HepG2 (cell line): ENCODE measurements at regions not wholly inside any gene's neighbourhood (a gene's known extent, or its start where the extent isn't known, plus 50 kb on each side); places are given as distances from the start of the nearest gene placed in this dataset.

Source experiments
- ATAC-seq: fragments of 200-7000 bp; cut with Tn5 transposase; 3 replicates; pipeline ENCODE4 v1.9.1; 2020; ENCODE audit warnings: mild to moderate bottlenecking, moderate library complexity
- BruUV-seq: library from RNA; stranded (reverse); fragments of 400-500 nt; replicated peaks from 2 replicates; lab custom pipeline; 2021; lab: Mats Ljungman, UMichigan
- CTCF ChIA-PET: fragments of 300-600 bp; formaldehyde crosslinking; extraction: SDS; loops from one replicate; lab custom pipeline; 2021; ENCODE audit warnings: low total read pairs, inconsistent platforms, low intra/inter-chr PET ratio; lab: Yijun Ruan, JAX
- POLR2A ChIA-PET: fragments of 350-600 bp; sonication (Branson Sonifier 250); formaldehyde crosslinking; loops from one replicate; lab custom pipeline; 2020; ENCODE audit warnings: antibody characterized with exemption, inconsistent platforms; lab: Yijun Ruan, JAX
- DNase-seq: peaks from one replicate; pipeline ENCODE4 v3.0.0-alpha.2; 2015; ENCODE audit warnings: low spot score
- FAIRE-seq: peaks from 3 replicates; lab custom pipeline; 2011; peaks lifted over from hg19 to GRCh38; lab: Jason Lieb, UNC
- H2AFZ ChIP-seq: one replicate; pipeline ENCODE4 v1.6.1; 2011; ENCODE audit warnings: low read length, inconsistent platforms
- H3K27ac ChIP-seq: fragments of 300-600 bp; 3 replicates; pipeline ENCODE4 v1.8.0; 2011; ENCODE audit warnings: mixed run types, mild to moderate bottlenecking, mixed read lengths, low read length, inconsistent platforms; ENCODE audit not compliant: insufficient read depth; ENCODE audit errors: extremely low read length
- H3K27me3 ChIP-seq, 2 experiments: fragments of 200-600 bp in 1 of 2; 2 replicates in 1 of 2; 3 replicates in 1 of 2; pipeline versions ENCODE4 v1.6.0 to v1.8.0; 2011; ENCODE audit warnings: low read length in 2 of 2, mild to moderate bottlenecking in 2 of 2, moderate library complexity in 2 of 2, inconsistent platforms in 1 of 2; ENCODE audit not compliant: insufficient read depth in 2 of 2, control insufficient read depth in 1 of 2
- H3K36me3 ChIP-seq, 2 experiments: fragments of 200-600 bp in 1 of 2; replicated peaks in 1 of 2; 2 replicates in 1 of 2; 3 replicates in 1 of 2; pipeline versions ENCODE4 v1.5.1 to v1.8.0; 2011; ENCODE audit warnings: low read length in 2 of 2, inconsistent platforms in 1 of 2; ENCODE audit not compliant: insufficient read depth in 2 of 2, control insufficient read depth in 1 of 2
- H3K4me1 ChIP-seq: 2 replicates; pipeline ENCODE4 v1.5.1; 2012; ENCODE audit warnings: low read length, inconsistent platforms; ENCODE audit not compliant: insufficient read depth
- H3K4me2 ChIP-seq: 2 replicates; pipeline ENCODE4 v1.6.0; 2011; ENCODE audit warnings: low read depth, low read length, inconsistent platforms
- H3K4me3 ChIP-seq, 3 experiments: fragments of 200-600 bp in 1 of 3; sonication (generic), shearing (Covaris generic) in 1 of 3; replicated peaks in 1 of 3; 2 replicates each; pipeline ENCODE4 v1.5.1; 2011 to 2016; ENCODE audit warnings: low read length in 3 of 3, inconsistent platforms in 2 of 3, low read depth in 2 of 3, mild to moderate bottlenecking in 2 of 3, control low read depth in 1 of 3, mixed read lengths in 1 of 3; ENCODE audit not compliant: insufficient read depth in 1 of 3
- H3K79me2 ChIP-seq: one replicate; pipeline ENCODE4 v1.6.1; 2011; ENCODE audit warnings: low read length, inconsistent platforms; ENCODE audit not compliant: insufficient read depth
- H3K9ac ChIP-seq: 2 replicates; pipeline ENCODE4 v1.6.0; 2011; ENCODE audit warnings: mild to moderate bottlenecking, low read depth, low read length, inconsistent platforms; ENCODE audit not compliant: insufficient read depth
- H3K9me3 ChIP-seq: 2 replicates; pipeline ENCODE4 v1.5.1; 2012; ENCODE audit warnings: mild to moderate bottlenecking, low read length
- H4K20me1 ChIP-seq: 2 replicates; pipeline ENCODE4 v1.6.0; 2011; ENCODE audit warnings: inconsistent platforms, mild to moderate bottlenecking, low read length, moderate library complexity; ENCODE audit not compliant: insufficient read depth
- CHD2 ChIP-seq: IDR thresholded peaks from 2 replicates; pipeline ENCODE4 v1.6.1; 2011; ENCODE audit warnings: low read depth, low read length, improper control_type of control experiment
- FOXK2 ChIP-seq: fragments of 450-650 bp; IDR thresholded peaks from 2 replicates; pipeline ENCODE4 v1.6.1; 2016
- HNRNPK ChIP-seq: fragments of 200-400 bp; formaldehyde crosslinking; IDR thresholded peaks from 2 replicates; pipeline ENCODE4 v1.6.1; 2018; ENCODE audit warnings: low read length, low read depth, moderate library complexity, mild to moderate bottlenecking; ENCODE audit not compliant: poor library complexity, severe bottlenecking
- MTERF4 ChIP-seq: sonication (generic); formaldehyde crosslinking; IDR thresholded peaks from 2 replicates; pipeline ENCODE4 v1.8.0; 2023; ENCODE audit warnings: mild to moderate bottlenecking, missing genetic modification reagents
- PITX1 ChIP-seq: sonication (generic); formaldehyde crosslinking; IDR thresholded peaks from 2 replicates; pipeline ENCODE4 v1.5.1; 2020; ENCODE audit warnings: mild to moderate bottlenecking, missing genetic modification reagents
- RFXANK ChIP-seq: IDR thresholded peaks from 2 replicates; pipeline ENCODE4 v1.6.1; 2016
- SKI ChIP-seq: fragments of 450-650 bp; IDR thresholded peaks from one replicate; pipeline ENCODE4 v1.6.1; 2018; ENCODE audit warnings: mild to moderate bottlenecking; ENCODE audit not compliant: partially characterized antibody
- SOX5 ChIP-seq: IDR thresholded peaks from 2 replicates; pipeline ENCODE4 v1.6.1; 2016; ENCODE audit warnings: borderline replicate concordance
- ZNF331 ChIP-seq: sonication (generic); formaldehyde crosslinking; IDR thresholded peaks from 2 replicates; pipeline ENCODE4 v1.4.0; 2020; ENCODE audit warnings: missing genetic modification reagents
- WGBS: methylation state at CpG from one replicate; pipeline ENCODE4 v1.1.6; 2017; ENCODE audit warnings: low lambda C conversion rate; 5-methylcytosine and 5-hydroxymethylcytosine counted together
- in situ Hi-C: cut with HindIII; loops from 2 replicates; pipeline ENCODE4 v1.10.0; 2017; ENCODE audit warnings: low pct_unique_long_range_greater_than_20kb; ENCODE audit not compliant: extremely low pct_ligation_motif_present
- intact Hi-C: fragments of 100-400 bp; cut with micrococcal nuclease; formaldehyde crosslinking; loops from one replicate; pipeline ENCODE4 v1.10.0; 2022; ENCODE audit not compliant: unreplicated experiment
- TF ChIP-seq, protein P1 (sequence below): IDR thresholded peaks from 2 replicates; pipeline ENCODE4 v1.6.1; 2012; ENCODE audit warnings: low read depth, low read length, improper control_type of control experiment
- TF ChIP-seq, protein P2 (sequence below): sonication (generic); formaldehyde crosslinking; IDR thresholded peaks from 2 replicates; pipeline ENCODE4 v1.9.0; 2021; ENCODE audit warnings: missing genetic modification reagents, mild to moderate bottlenecking, borderline replicate concordance
- TF ChIP-seq, protein P3 (sequence below): sonication (generic); formaldehyde crosslinking; IDR thresholded peaks from 2 replicates; pipeline ENCODE4 v1.4.0; 2020; ENCODE audit warnings: missing genetic modification reagents

GRCh38 chr4:174404677-174405076 is 117.6 kb downstream of the HPGD start:
- 95% methylated on average over 1 of the region's 1 CpG for WGBS
- BruUV-seq = no TSS peak
- DNase-seq = no peak
- no peaks in the 10 kb centered on the region for H3K79me2 ChIP-seq
- peak; percentile 68 for TF ChIP-seq HNRNPK
- TF ChIP-seq, protein P1, sequence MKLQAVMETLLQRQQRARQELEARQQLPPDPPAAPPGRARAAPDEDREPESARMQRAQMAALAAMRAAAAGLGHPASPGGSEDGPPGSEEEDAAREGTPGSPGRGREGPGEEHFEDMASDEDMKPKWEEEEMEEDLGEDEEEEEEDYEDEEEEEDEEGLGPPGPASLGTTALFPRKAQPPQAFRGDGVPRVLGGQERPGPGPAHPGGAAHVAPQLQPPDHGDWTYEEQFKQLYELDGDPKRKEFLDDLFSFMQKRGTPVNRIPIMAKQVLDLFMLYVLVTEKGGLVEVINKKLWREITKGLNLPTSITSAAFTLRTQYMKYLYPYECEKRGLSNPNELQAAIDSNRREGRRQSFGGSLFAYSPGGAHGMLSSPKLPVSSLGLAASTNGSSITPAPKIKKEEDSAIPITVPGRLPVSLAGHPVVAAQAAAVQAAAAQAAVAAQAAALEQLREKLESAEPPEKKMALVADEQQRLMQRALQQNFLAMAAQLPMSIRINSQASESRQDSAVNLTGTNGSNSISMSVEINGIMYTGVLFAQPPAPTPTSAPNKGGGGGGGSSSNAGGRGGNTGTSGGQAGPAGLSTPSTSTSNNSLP = no peak
- H3K4me2 ChIP-seq = no peak overlapping the region
- no peak for FAIRE-seq
- intact Hi-C loops = no loop called here
- H3K9me3 ChIP-seq = no peaks in the 10 kb centered on the region
- no peak overlapping the region for H2AFZ ChIP-seq
- H3K27ac ChIP-seq = no peak overlapping the region
- no peaks in the 10 kb centered on the region for H3K27me3 ChIP-seq
- ChIA-PET CTCF (no interaction called here), POLR2A (no interaction called here)
- in situ Hi-C loops = no loop called here
- H4K20me1 ChIP-seq = no peaks in the 10 kb centered on the region
- no peak for ATAC-seq
- no peak overlapping the region for H3K4me3 ChIP-seq
- H3K36me3 ChIP-seq = no peaks in the 10 kb centered on the region
- H3K4me1 ChIP-seq = no peaks in the 10 kb centered on the region
- H3K9ac ChIP-seq = no peak overlapping the region

DNA sequence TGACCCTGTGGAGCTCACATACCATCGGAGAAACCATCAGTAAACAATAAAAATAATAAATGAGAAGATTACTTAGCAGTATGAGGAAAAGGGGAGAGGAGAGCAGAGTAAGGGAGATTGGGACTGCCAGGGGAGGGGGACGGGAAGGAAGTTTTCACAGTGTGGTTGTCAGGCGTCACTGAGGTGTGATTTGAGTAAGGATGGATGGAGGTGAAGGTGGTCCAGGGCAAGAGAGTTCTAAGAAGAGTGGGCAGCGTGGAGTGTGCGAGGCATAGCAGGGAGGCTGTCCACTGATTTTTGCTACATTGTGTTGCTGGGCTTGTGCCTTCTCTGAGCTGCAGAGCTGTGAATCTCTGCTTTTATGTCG is 119.1 kb downstream of the HPGD start:
- ChIA-PET CTCF (no interaction called here), POLR2A (no interaction called here)
- Histone ChIP-seq H2AFZ (no peak overlapping the region), H3K4me3 (no peak overlapping the region), H3K36me3 (no peaks in the 10 kb centered on the region), H4K20me1 (no peaks in the 10 kb centered on the region), H3K27ac (no peak overlapping the region), H3K4me1 (no peaks in the 10 kb centered on the region), H3K27me3 (no peaks in the 10 kb centered on the region), H3K4me2 (no peak overlapping the region), H3K79me2 (no peaks in the 10 kb centered on the region), H3K9ac (no peak overlapping the region), H3K9me3 (no peaks in the 10 kb centered on the region)
- TF ChIP-seq SKI (no peak), MTERF4 (no peak), SOX5 (CRISPR knock-in tag) (no peak), RFXANK (CRISPR knock-in tag) (no peak), FOXK2 (no peak), PITX1 (no peak), CHD2 (no peak), ZNF331 (CRISPR knock-in tag) (no peak)
- TF ChIP-seq, protein P2, sequence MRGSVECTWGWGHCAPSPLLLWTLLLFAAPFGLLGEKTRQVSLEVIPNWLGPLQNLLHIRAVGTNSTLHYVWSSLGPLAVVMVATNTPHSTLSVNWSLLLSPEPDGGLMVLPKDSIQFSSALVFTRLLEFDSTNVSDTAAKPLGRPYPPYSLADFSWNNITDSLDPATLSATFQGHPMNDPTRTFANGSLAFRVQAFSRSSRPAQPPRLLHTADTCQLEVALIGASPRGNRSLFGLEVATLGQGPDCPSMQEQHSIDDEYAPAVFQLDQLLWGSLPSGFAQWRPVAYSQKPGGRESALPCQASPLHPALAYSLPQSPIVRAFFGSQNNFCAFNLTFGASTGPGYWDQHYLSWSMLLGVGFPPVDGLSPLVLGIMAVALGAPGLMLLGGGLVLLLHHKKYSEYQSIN (CRISPR knock-in tag) = no peak
- TF ChIP-seq, protein P3, sequence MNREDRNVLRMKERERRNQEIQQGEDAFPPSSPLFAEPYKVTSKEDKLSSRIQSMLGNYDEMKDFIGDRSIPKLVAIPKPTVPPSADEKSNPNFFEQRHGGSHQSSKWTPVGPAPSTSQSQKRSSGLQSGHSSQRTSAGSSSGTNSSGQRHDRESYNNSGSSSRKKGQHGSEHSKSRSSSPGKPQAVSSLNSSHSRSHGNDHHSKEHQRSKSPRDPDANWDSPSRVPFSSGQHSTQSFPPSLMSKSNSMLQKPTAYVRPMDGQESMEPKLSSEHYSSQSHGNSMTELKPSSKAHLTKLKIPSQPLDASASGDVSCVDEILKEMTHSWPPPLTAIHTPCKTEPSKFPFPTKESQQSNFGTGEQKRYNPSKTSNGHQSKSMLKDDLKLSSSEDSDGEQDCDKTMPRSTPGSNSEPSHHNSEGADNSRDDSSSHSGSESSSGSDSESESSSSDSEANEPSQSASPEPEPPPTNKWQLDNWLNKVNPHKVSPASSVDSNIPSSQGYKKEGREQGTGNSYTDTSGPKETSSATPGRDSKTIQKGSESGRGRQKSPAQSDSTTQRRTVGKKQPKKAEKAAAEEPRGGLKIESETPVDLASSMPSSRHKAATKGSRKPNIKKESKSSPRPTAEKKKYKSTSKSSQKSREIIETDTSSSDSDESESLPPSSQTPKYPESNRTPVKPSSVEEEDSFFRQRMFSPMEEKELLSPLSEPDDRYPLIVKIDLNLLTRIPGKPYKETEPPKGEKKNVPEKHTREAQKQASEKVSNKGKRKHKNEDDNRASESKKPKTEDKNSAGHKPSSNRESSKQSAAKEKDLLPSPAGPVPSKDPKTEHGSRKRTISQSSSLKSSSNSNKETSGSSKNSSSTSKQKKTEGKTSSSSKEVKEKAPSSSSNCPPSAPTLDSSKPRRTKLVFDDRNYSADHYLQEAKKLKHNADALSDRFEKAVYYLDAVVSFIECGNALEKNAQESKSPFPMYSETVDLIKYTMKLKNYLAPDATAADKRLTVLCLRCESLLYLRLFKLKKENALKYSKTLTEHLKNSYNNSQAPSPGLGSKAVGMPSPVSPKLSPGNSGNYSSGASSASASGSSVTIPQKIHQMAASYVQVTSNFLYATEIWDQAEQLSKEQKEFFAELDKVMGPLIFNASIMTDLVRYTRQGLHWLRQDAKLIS = no peak
- WGBS = under 1% methylated on average over 6 of the region's 6 CpGs
- in situ Hi-C loops = no loop called here
- FAIRE-seq = no peak
- intact Hi-C loops = no loop called here
- DNase-seq = no peak
- ATAC-seq = no peak
- no TSS peak for BruUV-seq
